K562 (cell line): ENCODE measurements at regions not wholly inside any gene's neighbourhood (a gene's known extent, or its start where the extent isn't known, plus 50 kb on each side); places are given as distances from the start of the nearest gene placed in this dataset.

ENCODE experiments used
- BRD9 ChIP-seq: fragments of 450-650 bp; IDR thresholded peaks from 2 replicates; pipeline ENCODE4 v1.6.1; 2018; ENCODE audit warnings: low read depth; ENCODE audit not compliant: partially characterized antibody
- CBFA2T3 ChIP-seq: fragments of 450-650 bp; IDR thresholded peaks from 2 replicates; pipeline ENCODE4 v1.6.1; 2017
- DNMT1 ChIP-seq: fragments of 450-650 bp; IDR thresholded peaks from 2 replicates; pipeline ENCODE4 v1.6.1; 2016; ENCODE audit warnings: antibody characterized with exemption, mild to moderate bottlenecking
- ESRRA ChIP-seq: fragments of 450-650 bp; IDR thresholded peaks from 2 replicates; pipeline ENCODE4 v1.6.1; 2014; ENCODE audit warnings: low read depth, mild to moderate bottlenecking, moderate library complexity, borderline replicate concordance
- HNRNPK ChIP-seq: fragments of 200-400 bp; formaldehyde crosslinking; IDR thresholded peaks from one replicate; pipeline ENCODE4 v1.6.1; 2018; ENCODE audit warnings: mild to moderate bottlenecking, low read depth, low read length; ENCODE audit not compliant: poor library complexity, severe bottlenecking
- HNRNPUL1 ChIP-seq: fragments of 200-400 bp; formaldehyde crosslinking; IDR thresholded peaks from 2 replicates; pipeline ENCODE4 v1.6.1; 2017; ENCODE audit warnings: low read length
- KDM2B ChIP-seq: fragments of 250-450 bp; sonication (Bioruptor Pico); IDR thresholded peaks from 2 replicates; pipeline ENCODE4 v1.8.0; 2021; ENCODE audit warnings: mild to moderate bottlenecking, moderate library complexity
- L3MBTL2 ChIP-seq: fragments of 450-650 bp; IDR thresholded peaks from 2 replicates; pipeline ENCODE4 v1.6.1; 2016; ENCODE audit warnings: mild to moderate bottlenecking, moderate library complexity
- MTF1 ChIP-seq: fragments of 250-450 bp; sonication (Bioruptor Pico); IDR thresholded peaks from 2 replicates; pipeline ENCODE4 v1.9.0; 2021; ENCODE audit warnings: moderate library complexity, mild to moderate bottlenecking, inconsistent platforms, borderline replicate concordance
- NCOA2 ChIP-seq, 2 experiments: fragments of 450-650 bp; IDR thresholded peaks; 2 replicates each; pipeline ENCODE4 v1.6.1; 2018; ENCODE audit warnings: mild to moderate bottlenecking in 2 of 2, moderate library complexity in 1 of 2; ENCODE audit not compliant: partially characterized antibody in 2 of 2
- NEUROD1 ChIP-seq: fragments of 150-350 bp; IDR thresholded peaks from 2 replicates; pipeline ENCODE4 v1.6.1; 2014; ENCODE audit warnings: borderline replicate concordance, low read length, low read depth; ENCODE audit not compliant: partially characterized antibody
- RHOXF2B ChIP-seq: fragments of 250-450 bp; sonication (Bioruptor Pico); conservative IDR thresholded peaks from 2 replicates; pipeline ENCODE4 v1.5.1; 2021
- SMAD4 ChIP-seq: fragments of 250-450 bp; sonication (Bioruptor Pico); conservative IDR thresholded peaks from 2 replicates; pipeline ENCODE4 v1.8.0; 2021; ENCODE audit warnings: inconsistent platforms, mild to moderate bottlenecking, moderate library complexity
- SPI1 ChIP-seq: IDR thresholded peaks from 2 replicates; pipeline ENCODE4 v1.6.1; 2011; ENCODE audit warnings: low read depth, low read length, control low read depth, borderline replicate concordance
- ZNF121 ChIP-seq: sonication (generic); formaldehyde crosslinking; conservative IDR thresholded peaks from 2 replicates; pipeline ENCODE4 v1.8.0; 2022; ENCODE audit warnings: missing genetic modification reagents
- ZNF444 ChIP-seq: fragments of 250-450 bp; sonication (Bioruptor Pico); IDR thresholded peaks from 2 replicates; pipeline ENCODE4 v1.4.0; 2020; ENCODE audit warnings: mild to moderate bottlenecking, moderate library complexity
- ZNF830 ChIP-seq: fragments of 250-450 bp; sonication (Bioruptor Pico); IDR thresholded peaks from 2 replicates; pipeline ENCODE4 v1.5.0; 2021; ENCODE audit warnings: mild to moderate bottlenecking
- TF ChIP-seq, protein P1 (sequence below): sonication (generic); formaldehyde crosslinking; IDR thresholded peaks from 2 replicates; pipeline ENCODE4 v1.8.1; 2022; ENCODE audit warnings: missing genetic modification reagents
- TF ChIP-seq, protein P2 (sequence below): sonication (generic); formaldehyde crosslinking; IDR thresholded peaks from 2 replicates; pipeline ENCODE4 v1.9.0; 2022; ENCODE audit warnings: mild to moderate bottlenecking, missing genetic modification reagents
- TF ChIP-seq, protein P3 (sequence below): fragments of 450-650 bp; IDR thresholded peaks from 2 replicates; pipeline ENCODE4 v1.6.1; 2018; ENCODE audit warnings: mild to moderate bottlenecking, low read depth; ENCODE audit not compliant: partially characterized antibody
- TF ChIP-seq, protein P4 (sequence below): sonication (generic); formaldehyde crosslinking; IDR thresholded peaks from 2 replicates; pipeline ENCODE4 v1.8.1; 2023; ENCODE audit warnings: mild to moderate bottlenecking, missing genetic modification reagents
- TF ChIP-seq, protein P5 (sequence below): fragments of 450-650 bp; IDR thresholded peaks from 2 replicates; pipeline ENCODE4 v1.6.1; 2017; ENCODE audit warnings: antibody characterized with exemption
- TF ChIP-seq, protein P6 (sequence below): fragments of 250-450 bp; sonication (Bioruptor Pico); IDR thresholded peaks from 2 replicates; pipeline ENCODE4 v1.5.0; 2020; ENCODE audit warnings: mild to moderate bottlenecking

DNA sequence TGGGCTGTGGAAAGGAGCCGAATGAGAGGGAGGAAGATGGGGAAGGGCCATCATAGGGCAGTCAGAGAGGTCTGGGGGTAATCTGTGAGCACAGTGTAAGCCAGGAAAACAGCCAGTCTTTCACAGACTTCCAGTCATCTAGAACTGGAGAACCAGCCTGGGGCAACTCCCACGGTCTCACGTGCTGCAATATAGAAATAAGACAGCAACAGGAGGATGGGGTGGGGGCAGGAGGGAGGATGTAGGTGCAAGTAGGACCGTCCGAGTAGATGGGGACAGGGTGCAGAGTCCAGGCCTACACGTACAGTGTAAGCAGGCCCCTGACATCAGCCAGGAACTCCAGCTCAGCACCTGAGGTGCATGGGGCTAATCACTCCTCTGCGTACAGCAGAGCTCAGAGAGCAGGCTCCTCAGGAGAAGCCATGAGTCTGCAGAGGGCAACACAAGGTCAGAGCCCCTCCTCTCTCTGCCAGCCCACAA is 58.2 kb upstream of the TNFAIP3 start (continued):
- TF ChIP-seq, protein P1, sequence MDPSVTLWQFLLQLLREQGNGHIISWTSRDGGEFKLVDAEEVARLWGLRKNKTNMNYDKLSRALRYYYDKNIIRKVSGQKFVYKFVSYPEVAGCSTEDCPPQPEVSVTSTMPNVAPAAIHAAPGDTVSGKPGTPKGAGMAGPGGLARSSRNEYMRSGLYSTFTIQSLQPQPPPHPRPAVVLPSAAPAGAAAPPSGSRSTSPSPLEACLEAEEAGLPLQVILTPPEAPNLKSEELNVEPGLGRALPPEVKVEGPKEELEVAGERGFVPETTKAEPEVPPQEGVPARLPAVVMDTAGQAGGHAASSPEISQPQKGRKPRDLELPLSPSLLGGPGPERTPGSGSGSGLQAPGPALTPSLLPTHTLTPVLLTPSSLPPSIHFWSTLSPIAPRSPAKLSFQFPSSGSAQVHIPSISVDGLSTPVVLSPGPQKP = no peak
- TF ChIP-seq ZNF444 (CRISPR knock-in tag) (no peak), KDM2B (CRISPR knock-in tag) (no peak), RHOXF2B (CRISPR knock-in tag) (no peak), HNRNPK (no peak), CBFA2T3 (no peak), SPI1 (no peak), ZNF121 (CRISPR knock-in tag) (no peak), ZNF830 (CRISPR knock-in tag) (no peak), HNRNPUL1 (no peak), DNMT1 (no peak), ESRRA (peak; percentile 94), L3MBTL2 (peak; percentile 35; the same call in 1 of the 2 replicates), NCOA2 (IDR thresholded peaks at IDR 0.05; ENCODE audit: partially characterized antibody in 2 of 2) (no peak), SMAD4 (peak; percentile 53), BRD9 (no peak), MTF1 (no peak), NEUROD1 (no peak)
- TF ChIP-seq, protein P2, sequence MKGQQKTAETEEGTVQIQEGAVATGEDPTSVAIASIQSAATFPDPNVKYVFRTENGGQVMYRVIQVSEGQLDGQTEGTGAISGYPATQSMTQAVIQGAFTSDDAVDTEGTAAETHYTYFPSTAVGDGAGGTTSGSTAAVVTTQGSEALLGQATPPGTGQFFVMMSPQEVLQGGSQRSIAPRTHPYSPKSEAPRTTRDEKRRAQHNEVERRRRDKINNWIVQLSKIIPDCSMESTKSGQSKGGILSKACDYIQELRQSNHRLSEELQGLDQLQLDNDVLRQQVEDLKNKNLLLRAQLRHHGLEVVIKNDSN = no peak
- TF ChIP-seq, protein P3, sequence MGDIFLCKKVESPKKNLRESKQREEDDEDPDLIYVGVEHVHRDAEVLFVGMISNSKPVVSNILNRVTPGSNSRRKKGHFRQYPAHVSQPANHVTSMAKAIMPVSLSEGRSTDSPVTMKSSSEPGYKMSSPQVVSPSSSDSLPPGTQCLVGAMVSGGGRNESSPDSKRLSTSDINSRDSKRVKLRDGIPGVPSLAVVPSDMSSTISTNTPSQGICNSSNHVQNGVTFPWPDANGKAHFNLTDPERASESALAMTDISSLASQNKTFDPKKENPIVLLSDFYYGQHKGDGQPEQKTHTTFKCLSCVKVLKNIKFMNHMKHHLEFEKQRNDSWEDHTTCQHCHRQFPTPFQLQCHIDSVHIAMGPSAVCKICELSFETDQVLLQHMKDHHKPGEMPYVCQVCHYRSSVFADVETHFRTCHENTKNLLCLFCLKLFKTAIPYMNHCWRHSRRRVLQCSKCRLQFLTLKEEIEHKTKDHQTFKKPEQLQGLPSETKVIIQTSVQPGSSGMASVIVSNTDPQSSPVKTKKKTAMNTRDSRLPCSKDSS = no peak
- TF ChIP-seq, protein P4, sequence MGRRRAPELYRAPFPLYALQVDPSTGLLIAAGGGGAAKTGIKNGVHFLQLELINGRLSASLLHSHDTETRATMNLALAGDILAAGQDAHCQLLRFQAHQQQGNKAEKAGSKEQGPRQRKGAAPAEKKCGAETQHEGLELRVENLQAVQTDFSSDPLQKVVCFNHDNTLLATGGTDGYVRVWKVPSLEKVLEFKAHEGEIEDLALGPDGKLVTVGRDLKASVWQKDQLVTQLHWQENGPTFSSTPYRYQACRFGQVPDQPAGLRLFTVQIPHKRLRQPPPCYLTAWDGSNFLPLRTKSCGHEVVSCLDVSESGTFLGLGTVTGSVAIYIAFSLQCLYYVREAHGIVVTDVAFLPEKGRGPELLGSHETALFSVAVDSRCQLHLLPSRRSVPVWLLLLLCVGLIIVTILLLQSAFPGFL (CRISPR knock-in tag) = no peak
- TF ChIP-seq, protein P5, sequence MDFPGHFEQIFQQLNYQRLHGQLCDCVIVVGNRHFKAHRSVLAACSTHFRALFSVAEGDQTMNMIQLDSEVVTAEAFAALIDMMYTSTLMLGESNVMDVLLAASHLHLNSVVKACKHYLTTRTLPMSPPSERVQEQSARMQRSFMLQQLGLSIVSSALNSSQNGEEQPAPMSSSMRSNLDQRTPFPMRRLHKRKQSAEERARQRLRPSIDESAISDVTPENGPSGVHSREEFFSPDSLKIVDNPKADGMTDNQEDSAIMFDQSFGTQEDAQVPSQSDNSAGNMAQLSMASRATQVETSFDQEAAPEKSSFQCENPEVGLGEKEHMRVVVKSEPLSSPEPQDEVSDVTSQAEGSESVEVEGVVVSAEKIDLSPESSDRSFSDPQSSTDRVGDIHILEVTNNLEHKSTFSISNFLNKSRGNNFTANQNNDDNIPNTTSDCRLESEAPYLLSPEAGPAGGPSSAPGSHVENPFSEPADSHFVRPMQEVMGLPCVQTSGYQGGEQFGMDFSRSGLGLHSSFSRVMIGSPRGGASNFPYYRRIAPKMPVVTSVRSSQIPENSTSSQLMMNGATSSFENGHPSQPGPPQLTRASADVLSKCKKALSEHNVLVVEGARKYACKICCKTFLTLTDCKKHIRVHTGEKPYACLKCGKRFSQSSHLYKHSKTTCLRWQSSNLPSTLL = no peak
- TF ChIP-seq, protein P6, sequence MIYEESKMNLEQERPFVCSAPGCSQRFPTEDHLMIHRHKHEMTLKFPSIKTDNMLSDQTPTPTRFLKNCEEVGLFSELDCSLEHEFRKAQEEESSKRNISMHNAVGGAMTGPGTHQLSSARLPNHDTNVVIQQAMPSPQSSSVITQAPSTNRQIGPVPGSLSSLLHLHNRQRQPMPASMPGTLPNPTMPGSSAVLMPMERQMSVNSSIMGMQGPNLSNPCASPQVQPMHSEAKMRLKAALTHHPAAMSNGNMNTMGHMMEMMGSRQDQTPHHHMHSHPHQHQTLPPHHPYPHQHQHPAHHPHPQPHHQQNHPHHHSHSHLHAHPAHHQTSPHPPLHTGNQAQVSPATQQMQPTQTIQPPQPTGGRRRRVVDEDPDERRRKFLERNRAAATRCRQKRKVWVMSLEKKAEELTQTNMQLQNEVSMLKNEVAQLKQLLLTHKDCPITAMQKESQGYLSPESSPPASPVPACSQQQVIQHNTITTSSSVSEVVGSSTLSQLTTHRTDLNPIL = no peak
